ENCODE measurements at regions not wholly inside any gene's neighbourhood (a gene's known extent, or its start where the extent isn't known, plus 50 kb on each side); places are given as distances from the start of the nearest gene placed in this dataset.

- H3K4me3 ChIP-seq, result no peak overlapping the region
- no peaks in the 10 kb centered on the region for H3K4me1 ChIP-seq
- H3K27ac ChIP-seq, result no peak overlapping the region
- DNase-seq (no peak), ATAC-seq (no peak)
- no peaks in the 10 kb centered on the region for H3K36me3 ChIP-seq
- no peaks in the 10 kb centered on the region for H3K9me3 ChIP-seq
- no peaks in the 10 kb centered on the region for H3K27me3 ChIP-seq
- intact Hi-C loops (cut with DNase I), result no loop called here
- TF ChIP-seq POLR2A (IDR thresholded peaks at IDR 0.05), result no peak
- TF ChIP-seq, protein P1, sequence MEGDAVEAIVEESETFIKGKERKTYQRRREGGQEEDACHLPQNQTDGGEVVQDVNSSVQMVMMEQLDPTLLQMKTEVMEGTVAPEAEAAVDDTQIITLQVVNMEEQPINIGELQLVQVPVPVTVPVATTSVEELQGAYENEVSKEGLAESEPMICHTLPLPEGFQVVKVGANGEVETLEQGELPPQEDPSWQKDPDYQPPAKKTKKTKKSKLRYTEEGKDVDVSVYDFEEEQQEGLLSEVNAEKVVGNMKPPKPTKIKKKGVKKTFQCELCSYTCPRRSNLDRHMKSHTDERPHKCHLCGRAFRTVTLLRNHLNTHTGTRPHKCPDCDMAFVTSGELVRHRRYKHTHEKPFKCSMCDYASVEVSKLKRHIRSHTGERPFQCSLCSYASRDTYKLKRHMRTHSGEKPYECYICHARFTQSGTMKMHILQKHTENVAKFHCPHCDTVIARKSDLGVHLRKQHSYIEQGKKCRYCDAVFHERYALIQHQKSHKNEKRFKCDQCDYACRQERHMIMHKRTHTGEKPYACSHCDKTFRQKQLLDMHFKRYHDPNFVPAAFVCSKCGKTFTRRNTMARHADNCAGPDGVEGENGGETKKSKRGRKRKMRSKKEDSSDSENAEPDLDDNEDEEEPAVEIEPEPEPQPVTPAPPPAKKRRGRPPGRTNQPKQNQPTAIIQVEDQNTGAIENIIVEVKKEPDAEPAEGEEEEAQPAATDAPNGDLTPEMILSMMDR (IDR thresholded peaks at IDR 0.05), result no peak
- 62% methylated on average over 4 of the region's 4 CpGs for WGBS (ENCODE audit: insufficient coverage, low coverage, low lambda C conversion rate, missing lambda C conversion rate)
Measured at GRCh38 chr2:37560863-37561614, 110.4 kb downstream of the CDC42EP3 start.

GRCh38 chr2:37561615-37562569 lies 109.5 kb downstream of the CDC42EP3 start:
- peak in 1 of 4 donors; percentile 41 for ATAC-seq
- intact Hi-C loops (cut with DNase I), result no loop called here
- DNase-seq, result no peak
- no peaks in the 10 kb centered on the region for H3K4me1 ChIP-seq
- H3K27me3 ChIP-seq, result no peaks in the 10 kb centered on the region
- no peak for TF ChIP-seq POLR2A (IDR thresholded peaks at IDR 0.05)
- TF ChIP-seq, protein P1 (IDR thresholded peaks at IDR 0.05), result no peak
- H3K4me3 ChIP-seq, result no peak overlapping the region
- H3K27ac ChIP-seq, result no peak overlapping the region
- H3K9me3 ChIP-seq, result no peaks in the 10 kb centered on the region
- WGBS (ENCODE audit: insufficient coverage, low coverage, low lambda C conversion rate, missing lambda C conversion rate), result 62% methylated on average over 5 of the region's 5 CpGs
- no peaks in the 10 kb centered on the region for H3K36me3 ChIP-seq

DNA sequence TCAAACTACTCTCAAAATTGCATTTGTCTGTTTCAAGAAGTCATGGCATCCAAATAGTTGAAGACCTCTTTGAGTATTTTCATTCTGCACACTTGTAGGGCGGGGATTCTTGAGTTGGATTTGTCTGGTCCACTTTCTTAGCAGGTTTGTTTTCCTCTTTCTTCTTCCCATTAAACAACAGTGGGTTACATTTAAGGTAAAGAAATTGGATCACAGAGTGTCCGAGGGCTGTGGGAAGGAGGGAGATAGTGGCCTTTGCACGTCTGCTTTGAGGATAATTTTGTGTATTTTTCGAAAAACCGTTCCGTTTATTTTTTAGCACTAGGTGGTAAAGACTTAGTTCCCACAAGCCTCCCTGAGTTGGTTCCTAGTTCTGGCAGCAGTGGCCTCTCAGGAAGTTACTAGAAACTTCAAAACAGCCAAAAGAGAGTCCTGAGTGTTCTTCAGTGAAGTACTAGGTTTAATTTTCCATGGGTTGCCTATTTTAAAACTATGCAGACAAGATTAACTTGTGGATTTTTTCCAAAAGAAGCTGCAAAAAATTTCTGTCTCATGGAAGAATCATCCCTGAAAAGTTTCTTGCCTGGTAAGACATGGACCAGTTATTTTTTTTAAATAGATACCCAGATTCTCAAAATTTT lies 107.9 kb downstream of the CDC42EP3 start:
- TF ChIP-seq POLR2A (IDR thresholded peaks at IDR 0.05), result no peak
- TF ChIP-seq, protein P1 (IDR thresholded peaks at IDR 0.05), result no peak
- H3K27ac ChIP-seq, result no peak overlapping the region
- ATAC-seq (no peak), DNase-seq (no peak)
- no peaks in the 10 kb centered on the region for H3K9me3 ChIP-seq
- intact Hi-C loops (cut with DNase I), result no loop called here
- no peaks in the 10 kb centered on the region for H3K36me3 ChIP-seq
- WGBS (ENCODE audit: insufficient coverage, low coverage, low lambda C conversion rate, missing lambda C conversion rate), result 68% methylated on average over 6 of the region's 6 CpGs
- no peaks in the 10 kb centered on the region for H3K4me1 ChIP-seq
- no peaks in the 10 kb centered on the region for H3K27me3 ChIP-seq
- no peak overlapping the region for H3K4me3 ChIP-seq

DNA sequence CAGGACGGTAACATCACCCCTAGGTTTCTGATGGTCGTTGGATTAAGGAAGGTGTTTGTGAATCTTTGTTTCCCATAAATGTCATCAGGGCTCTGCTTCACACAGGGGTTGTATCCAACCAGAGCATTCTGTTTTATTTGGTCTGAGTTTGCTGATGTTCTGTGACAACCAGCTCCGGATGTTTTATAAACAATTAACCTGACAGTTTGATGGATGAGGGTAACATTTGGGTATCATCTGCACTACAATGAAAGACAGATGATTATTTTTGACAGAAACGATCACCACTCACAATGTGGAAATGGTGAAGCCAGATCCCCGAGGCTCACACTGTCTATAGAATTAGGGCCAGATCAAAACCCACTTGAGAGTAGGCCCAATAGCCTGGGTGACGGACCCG lies 107.1 kb downstream of the CDC42EP3 start:
- H3K4me3 ChIP-seq, result no peak overlapping the region
- no peaks in the 10 kb centered on the region for H3K9me3 ChIP-seq
- intact Hi-C loops (cut with DNase I), result no loop called here
- TF ChIP-seq POLR2A (IDR thresholded peaks at IDR 0.05), result no peak
- TF ChIP-seq, protein P1 (IDR thresholded peaks at IDR 0.05), result no peak
- no peaks in the 10 kb centered on the region for H3K36me3 ChIP-seq
- H3K27ac ChIP-seq, result no peak overlapping the region
- no peaks in the 10 kb centered on the region for H3K4me1 ChIP-seq
- DNase-seq (no peak), ATAC-seq (no peak)
- 68% methylated on average over 7 of the region's 7 CpGs for WGBS (ENCODE audit: insufficient coverage, low coverage, low lambda C conversion rate, missing lambda C conversion rate)
- no peaks in the 10 kb centered on the region for H3K27me3 ChIP-seq
